T-helper 1 cell treated with Interleukin-12 subunit alpha and Interleukin-12 subunit beta and Interleukin-4 antibody, amounts not matched to agents 30 ng/mL and 1 ng/mL, for 36 hours (primary cell): ENCODE measurements at regions not wholly inside any gene's neighbourhood (a gene's known extent, or its start where the extent isn't known, plus 50 kb on each side); places are given as distances from the start of the nearest gene placed in this dataset.
"Not testable (repeated sequence)": the region's sequence is repeated elsewhere in the genome, so short reads cannot be mapped to it uniquely, and the experiment has no call there.

Experiments used
- intact Hi-C: fragments of 100-400 bp; cut with micrococcal nuclease; formaldehyde crosslinking; loops from one replicate; pipeline ENCODE4 v1.15.1; 2024

- intact Hi-C loops: no loop called here
Observed at GRCh38 chr22:48306785-48307510, 1520.7 kb downstream of the BRD1 start.

DNA sequence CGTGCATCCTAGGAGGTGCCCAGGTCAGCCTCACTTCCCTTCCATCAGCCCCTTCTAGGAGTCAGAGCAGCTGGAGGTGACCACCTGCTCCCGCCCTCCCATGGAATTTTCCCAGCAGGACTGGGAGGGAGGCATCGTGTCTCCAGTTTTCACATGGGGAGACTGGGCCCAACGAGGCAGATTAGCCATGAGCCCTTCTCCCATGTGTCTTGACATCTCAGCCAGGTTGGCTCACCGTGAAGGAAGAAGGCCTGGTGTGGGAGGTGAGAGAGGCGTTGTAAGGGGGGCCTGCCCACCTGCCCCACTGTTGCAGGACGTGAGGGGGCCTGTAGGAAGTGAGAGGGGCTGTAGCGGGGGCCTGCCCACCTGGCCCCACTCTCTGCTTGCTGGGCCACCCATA lies 1521.4 kb downstream of the BRD1 start:
- intact Hi-C loops: no loop called here

DNA sequence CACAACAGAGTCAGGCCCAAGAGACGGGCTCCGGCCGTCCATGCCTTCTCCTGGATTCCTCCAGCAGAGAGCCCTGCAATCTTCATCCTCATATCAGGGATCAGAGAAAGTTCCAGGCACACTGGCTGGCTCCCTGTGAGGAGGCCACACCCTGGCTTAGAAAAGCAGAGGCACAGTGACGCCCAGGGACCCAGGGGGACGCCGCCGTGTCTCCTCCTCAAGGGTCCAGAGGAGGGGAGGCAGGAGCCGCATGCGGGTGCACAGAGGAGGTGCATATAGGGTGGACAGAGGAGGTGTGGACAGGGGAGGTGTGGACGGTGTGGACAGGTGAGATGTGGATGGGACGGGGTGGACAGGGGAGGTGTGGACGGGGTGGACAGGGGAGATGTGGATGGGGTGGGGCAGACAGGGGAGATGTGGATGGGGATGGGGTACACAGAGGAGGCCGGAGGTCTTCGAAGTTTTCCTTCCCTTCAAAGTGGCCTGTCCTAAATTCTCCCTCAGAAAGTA lies 1521.9 kb downstream of the BRD1 start:
- intact Hi-C loops: no loop called here

DNA sequence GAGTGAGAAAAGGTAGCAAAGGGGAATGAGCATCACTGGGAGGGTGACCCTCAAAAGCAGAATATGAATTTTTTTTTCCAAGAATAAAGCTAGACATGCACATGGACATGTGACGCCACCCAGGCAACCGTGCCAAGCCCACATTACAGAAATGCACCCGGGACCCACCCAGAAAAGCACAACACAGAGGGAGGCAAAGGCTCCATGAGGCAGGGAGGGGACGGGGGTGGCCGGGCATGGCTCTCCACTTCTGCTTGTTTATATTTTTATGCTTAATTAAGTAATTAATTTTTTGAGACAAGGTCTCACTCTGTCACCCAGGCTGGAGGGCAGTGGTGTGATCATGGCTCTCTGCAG lies 1524.3 kb downstream of the BRD1 start:
- intact Hi-C loops: no loop called here

GRCh38 chr22:48302657-48303368 lies 1524.9 kb downstream of the BRD1 start:
- intact Hi-C loops: no loop called here

- intact Hi-C loops: no loop called here
Observed at GRCh38 chr22:48301908-48302307, 1525.8 kb downstream of the BRD1 start.

DNA sequence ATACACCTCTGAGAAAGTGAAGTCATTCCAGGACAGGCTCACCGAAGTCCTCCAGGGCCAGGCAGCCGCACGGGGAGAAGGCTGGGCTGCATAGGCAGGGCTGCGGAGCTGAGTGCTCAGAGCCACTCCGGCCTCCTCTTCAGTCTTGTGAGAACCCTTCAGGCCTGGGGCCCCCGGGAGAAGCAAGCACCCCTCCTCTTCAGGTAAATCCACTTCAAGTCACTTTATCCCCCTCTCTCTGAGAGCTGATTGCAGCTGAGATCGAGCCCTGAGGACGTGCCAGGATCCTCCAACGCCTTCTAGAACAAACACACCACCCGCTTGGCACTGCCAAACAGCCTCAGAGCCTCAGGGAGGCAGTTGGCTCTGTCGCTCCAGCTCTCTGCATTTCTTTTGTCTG lies 1526.3 kb downstream of the BRD1 start:
- intact Hi-C loops: no loop called here

DNA sequence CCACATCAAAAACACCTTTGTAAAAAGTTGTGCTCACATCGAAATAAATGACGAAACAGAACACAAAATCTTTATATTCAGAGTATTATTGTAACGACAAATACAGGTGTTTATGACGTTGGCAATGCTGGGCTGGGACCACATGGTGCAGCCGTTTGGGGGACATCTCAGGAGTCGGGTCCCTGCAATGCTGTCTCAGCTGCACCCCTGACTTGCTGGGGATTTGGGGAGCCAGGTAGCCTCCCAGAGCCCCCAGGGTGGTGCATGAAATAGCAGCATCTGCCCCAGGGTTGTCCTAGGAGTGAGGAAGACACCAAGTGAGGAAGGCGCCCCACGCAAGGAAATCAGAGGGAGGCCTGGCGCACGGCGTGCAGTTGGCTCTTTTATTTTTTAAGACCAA lies 1526.8 kb downstream of the BRD1 start:
- intact Hi-C loops: no loop called here

DNA sequence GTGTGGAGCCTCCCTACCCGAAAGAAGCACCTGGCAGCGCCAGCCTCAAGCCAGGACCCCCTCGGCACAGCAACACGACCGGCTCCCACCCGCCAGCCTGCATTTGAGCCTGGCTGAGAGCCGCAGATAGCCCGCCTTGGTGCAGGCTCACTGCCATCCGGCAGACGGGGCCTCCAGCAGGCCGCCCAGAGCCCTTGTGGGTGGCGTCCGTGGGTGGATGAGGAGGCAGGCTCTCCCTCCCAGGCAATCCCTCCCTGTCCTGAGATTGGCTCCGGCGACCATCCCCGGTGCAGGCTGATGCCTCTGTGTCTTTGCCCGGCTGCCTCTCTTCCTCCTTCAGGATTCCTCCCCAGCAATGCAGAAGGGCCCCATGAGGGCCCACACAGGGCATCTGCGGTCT lies 1527.9 kb downstream of the BRD1 start:
- intact Hi-C loops: no loop called here

- intact Hi-C loops: no loop called here
Observed at GRCh38 chr22:48299124-48299523, 1528.5 kb downstream of the BRD1 start.

GRCh38 chr22:48297296-48297695 lies 1530.4 kb downstream of the BRD1 start:
- intact Hi-C loops: no loop called here

DNA sequence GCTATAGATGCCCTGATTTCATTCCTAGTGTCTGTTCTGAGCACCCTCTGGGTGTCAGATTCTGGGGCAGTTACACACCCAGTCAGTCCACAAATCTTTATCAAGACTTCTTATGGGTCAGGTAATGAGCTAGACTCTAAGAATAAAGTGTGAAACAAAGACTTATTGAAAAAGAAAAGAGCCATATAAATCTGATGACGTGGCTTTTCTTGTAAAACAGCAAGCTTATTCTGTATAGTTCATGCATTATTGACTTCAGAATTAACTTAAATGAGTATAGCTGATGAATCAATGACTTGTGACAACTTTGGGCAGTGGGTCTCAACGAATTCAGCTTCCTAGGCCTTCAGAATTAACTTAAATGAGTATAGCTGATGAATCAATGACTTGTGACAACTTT lies 1527.5 kb downstream of the TBC1D22A start:
- intact Hi-C loops: not testable (repeated sequence)

- intact Hi-C loops: no loop called here
Observed at GRCh38 chr22:48288376-48288940, 1526.0 kb downstream of the TBC1D22A start.

DNA sequence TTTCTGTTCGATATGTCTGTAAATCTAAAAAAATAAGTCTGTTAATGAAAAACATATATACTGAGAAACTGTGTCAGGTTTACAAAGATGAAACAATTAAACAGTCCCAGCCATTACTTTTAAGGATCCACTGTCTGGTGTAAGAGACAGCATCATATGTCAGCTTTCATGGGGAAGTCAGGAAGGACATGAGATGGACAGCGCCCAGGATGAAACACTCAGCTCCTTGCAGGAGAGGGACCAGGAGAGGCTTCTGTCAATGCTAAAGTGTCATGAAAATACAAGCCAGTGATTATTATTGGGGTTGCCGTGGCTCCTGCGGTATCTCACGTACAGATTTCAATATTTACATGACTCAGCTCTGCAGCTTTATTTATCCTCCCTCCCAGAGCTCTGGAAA lies 1524.6 kb downstream of the TBC1D22A start:
- intact Hi-C loops: no loop called here

GRCh38 chr22:48284671-48285070 lies 1522.2 kb downstream of the TBC1D22A start:
- intact Hi-C loops: no loop called here

GRCh38 chr22:48282804-48283203 lies 1520.4 kb downstream of the TBC1D22A start:
- intact Hi-C loops: no loop called here

DNA sequence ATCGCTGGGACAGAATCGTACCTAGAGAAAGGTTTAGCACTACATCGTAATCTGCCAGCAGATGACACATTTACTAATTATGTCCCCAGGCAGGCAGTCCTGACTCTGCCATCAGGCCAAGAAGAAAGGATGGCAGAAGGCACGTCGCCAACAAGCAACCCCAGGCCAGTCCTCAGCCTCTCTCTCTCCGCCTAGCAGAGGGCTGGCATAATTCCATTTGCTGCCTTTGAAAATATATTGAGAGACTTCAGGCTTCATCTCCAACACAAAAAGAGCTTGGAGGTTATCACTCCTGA lies 1517.0 kb downstream of the TBC1D22A start:
- intact Hi-C loops: no loop called here

GRCh38 chr22:48278620-48279460 lies 1516.4 kb downstream of the TBC1D22A start:
- intact Hi-C loops: no loop called here

GRCh38 chr22:48277868-48278581 lies 1515.6 kb downstream of the TBC1D22A start:
- intact Hi-C loops: no loop called here

GRCh38 chr22:48276994-48277867 lies 1514.8 kb downstream of the TBC1D22A start:
- intact Hi-C loops: no loop called here
